ENCODE measurements at regions not wholly inside any gene's neighbourhood (a gene's known extent, or its start where the extent isn't known, plus 50 kb on each side); places are given as distances from the start of the nearest gene placed in this dataset.

GRCh38 chr14:81960781-81961180 is 427.1 kb upstream of the SEL1L start:
- no peak overlapping the region for H3K27ac ChIP-seq (ENCODE audit: low read depth)

GRCh38 chr14:81963846-81964245 is 430.2 kb upstream of the SEL1L start:
- no peaks in the 10 kb centered on the region for H4K20me1 ChIP-seq (replicated peaks; ENCODE audit: insufficient read depth)
- H3K27ac ChIP-seq (ENCODE audit: low read depth) = no peak overlapping the region
- Mint-ChIP-seq H3K4me3 (no peak overlapping the region), H3K27me3 (ENCODE audit: insufficient read depth, low read depth, poor library complexity) (peaks cover 2% of the 10 kb centered on the region), H3K36me3 (ENCODE audit: low read depth) (peaks cover 14% of the 10 kb centered on the region; the same call in 2 of the 3 replicates), H3K4me1 (no peaks in the 10 kb centered on the region), H3K27ac (no peak overlapping the region), H3K9me3 (peaks cover 82% of the 10 kb centered on the region)
- H3F3A ChIP-seq (replicated peaks; ENCODE audit: low read depth) = no peaks in the 10 kb centered on the region
- no peaks in the 10 kb centered on the region for H3K4me1 ChIP-seq (ENCODE audit: insufficient read depth)
- no peak overlapping the region for H3K4me3 ChIP-seq
- H3K4me2 ChIP-seq = no peak overlapping the region
- DNase-seq (ENCODE audit: low spot score) (no peak), ATAC-seq (no peak)
- H2AFZ ChIP-seq = no peak overlapping the region
- no peaks in the 10 kb centered on the region for H3K27me3 ChIP-seq (ENCODE audit: insufficient read depth)
- peaks cover 7% of the 10 kb centered on the region for H3K36me3 ChIP-seq (ENCODE audit: insufficient read depth)
- H3K79me2 ChIP-seq (replicated peaks; ENCODE audit: insufficient read depth) = no peaks in the 10 kb centered on the region
- peaks cover 4% of the 10 kb centered on the region; the same call in 1 of the 2 replicates for H3K9me2 ChIP-seq (ENCODE audit: insufficient read depth)
- no peak for TF ChIP-seq ZNF114 (CRISPR knock-in tag; IDR thresholded peaks at IDR 0.05)
- no peak for TF ChIP-seq EZH2phosphoT487 (IDR thresholded peaks at IDR 0.05; ENCODE audit: unreplicated experiment)
- TF ChIP-seq, protein P1, sequence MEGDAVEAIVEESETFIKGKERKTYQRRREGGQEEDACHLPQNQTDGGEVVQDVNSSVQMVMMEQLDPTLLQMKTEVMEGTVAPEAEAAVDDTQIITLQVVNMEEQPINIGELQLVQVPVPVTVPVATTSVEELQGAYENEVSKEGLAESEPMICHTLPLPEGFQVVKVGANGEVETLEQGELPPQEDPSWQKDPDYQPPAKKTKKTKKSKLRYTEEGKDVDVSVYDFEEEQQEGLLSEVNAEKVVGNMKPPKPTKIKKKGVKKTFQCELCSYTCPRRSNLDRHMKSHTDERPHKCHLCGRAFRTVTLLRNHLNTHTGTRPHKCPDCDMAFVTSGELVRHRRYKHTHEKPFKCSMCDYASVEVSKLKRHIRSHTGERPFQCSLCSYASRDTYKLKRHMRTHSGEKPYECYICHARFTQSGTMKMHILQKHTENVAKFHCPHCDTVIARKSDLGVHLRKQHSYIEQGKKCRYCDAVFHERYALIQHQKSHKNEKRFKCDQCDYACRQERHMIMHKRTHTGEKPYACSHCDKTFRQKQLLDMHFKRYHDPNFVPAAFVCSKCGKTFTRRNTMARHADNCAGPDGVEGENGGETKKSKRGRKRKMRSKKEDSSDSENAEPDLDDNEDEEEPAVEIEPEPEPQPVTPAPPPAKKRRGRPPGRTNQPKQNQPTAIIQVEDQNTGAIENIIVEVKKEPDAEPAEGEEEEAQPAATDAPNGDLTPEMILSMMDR (conservative IDR thresholded peaks at IDR 0.05; ENCODE audit: low read depth in 2 of 2) = no peak
- TF ChIP-seq, protein P2, sequence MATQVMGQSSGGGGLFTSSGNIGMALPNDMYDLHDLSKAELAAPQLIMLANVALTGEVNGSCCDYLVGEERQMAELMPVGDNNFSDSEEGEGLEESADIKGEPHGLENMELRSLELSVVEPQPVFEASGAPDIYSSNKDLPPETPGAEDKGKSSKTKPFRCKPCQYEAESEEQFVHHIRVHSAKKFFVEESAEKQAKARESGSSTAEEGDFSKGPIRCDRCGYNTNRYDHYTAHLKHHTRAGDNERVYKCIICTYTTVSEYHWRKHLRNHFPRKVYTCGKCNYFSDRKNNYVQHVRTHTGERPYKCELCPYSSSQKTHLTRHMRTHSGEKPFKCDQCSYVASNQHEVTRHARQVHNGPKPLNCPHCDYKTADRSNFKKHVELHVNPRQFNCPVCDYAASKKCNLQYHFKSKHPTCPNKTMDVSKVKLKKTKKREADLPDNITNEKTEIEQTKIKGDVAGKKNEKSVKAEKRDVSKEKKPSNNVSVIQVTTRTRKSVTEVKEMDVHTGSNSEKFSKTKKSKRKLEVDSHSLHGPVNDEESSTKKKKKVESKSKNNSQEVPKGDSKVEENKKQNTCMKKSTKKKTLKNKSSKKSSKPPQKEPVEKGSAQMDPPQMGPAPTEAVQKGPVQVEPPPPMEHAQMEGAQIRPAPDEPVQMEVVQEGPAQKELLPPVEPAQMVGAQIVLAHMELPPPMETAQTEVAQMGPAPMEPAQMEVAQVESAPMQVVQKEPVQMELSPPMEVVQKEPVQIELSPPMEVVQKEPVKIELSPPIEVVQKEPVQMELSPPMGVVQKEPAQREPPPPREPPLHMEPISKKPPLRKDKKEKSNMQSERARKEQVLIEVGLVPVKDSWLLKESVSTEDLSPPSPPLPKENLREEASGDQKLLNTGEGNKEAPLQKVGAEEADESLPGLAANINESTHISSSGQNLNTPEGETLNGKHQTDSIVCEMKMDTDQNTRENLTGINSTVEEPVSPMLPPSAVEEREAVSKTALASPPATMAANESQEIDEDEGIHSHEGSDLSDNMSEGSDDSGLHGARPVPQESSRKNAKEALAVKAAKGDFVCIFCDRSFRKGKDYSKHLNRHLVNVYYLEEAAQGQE (IDR thresholded peaks at IDR 0.05; ENCODE audit: unreplicated experiment) = no peak
- TF ChIP-seq ZNF331 (CRISPR knock-in tag; IDR thresholded peaks at IDR 0.05; ENCODE audit: low read depth) = no peak
- no peak for TF ChIP-seq ETS1 (IDR thresholded peaks at IDR 0.05)
- TF ChIP-seq ZNF462 (CRISPR knock-in tag; IDR thresholded peaks at IDR 0.05) = no peak
- TF ChIP-seq POLR2AphosphoS5 (IDR thresholded peaks at IDR 0.05; ENCODE audit: low read depth) = no peak
- TF ChIP-seq NANOG (IDR thresholded peaks at IDR 0.05; ENCODE audit: borderline replicate concordance) = no peak

More at GRCh38 chr14:81960781-81961180, 427.1 kb upstream of the SEL1L start:
- Histone ChIP-seq H3K9me2 (ENCODE audit: insufficient read depth) (peaks cover 14% of the 10 kb centered on the region), H3K4me3 (no peak overlapping the region), H2AFZ (no peak overlapping the region), H3K36me3 (ENCODE audit: insufficient read depth) (no peaks in the 10 kb centered on the region), H3K27me3 (ENCODE audit: insufficient read depth) (no peaks in the 10 kb centered on the region), H4K20me1 (replicated peaks; ENCODE audit: insufficient read depth) (no peaks in the 10 kb centered on the region), H3F3A (replicated peaks; ENCODE audit: low read depth) (no peaks in the 10 kb centered on the region), H3K79me2 (replicated peaks; ENCODE audit: insufficient read depth) (no peaks in the 10 kb centered on the region), H3K4me2 (no peak overlapping the region), H3K4me1 (ENCODE audit: insufficient read depth) (peaks cover 18% of the 10 kb centered on the region)
- Mint-ChIP-seq H3K4me1 (no peaks in the 10 kb centered on the region), H3K4me3 (no peak overlapping the region), H3K9me3 (peaks cover 77% of the 10 kb centered on the region), H3K27me3 (ENCODE audit: insufficient read depth, low read depth, poor library complexity) (peaks cover 2% of the 10 kb centered on the region), H3K27ac (no peak overlapping the region), H3K36me3 (ENCODE audit: low read depth) (peaks cover 11% of the 10 kb centered on the region; the same call in 2 of the 3 replicates)
- TF ChIP-seq ZNF114 (CRISPR knock-in tag; IDR thresholded peaks at IDR 0.05) = no peak
- TF ChIP-seq EZH2 (IDR thresholded peaks at IDR 0.05; ENCODE audit: low read depth, unreplicated experiment) = no peak
- no peak for TF ChIP-seq NANOG (IDR thresholded peaks at IDR 0.05; ENCODE audit: borderline replicate concordance)
- DNase-seq (ENCODE audit: low spot score) (no peak), ATAC-seq (no peak)

All from GM23338 (cell line).